GM23248 (cell line): ENCODE measurements at regions not wholly inside any gene's neighbourhood (a gene's known extent, or its start where the extent isn't known, plus 50 kb on each side); places are given as distances from the start of the nearest gene placed in this dataset.

Experiments used
- DNase-seq: peaks from one replicate; pipeline ENCODE4 v3.0.0-alpha.2; 2015
- H2AFZ ChIP-seq: fragments of 200-600 bp; sonication (generic); 2 replicates; pipeline ENCODE4 v1.6.1; 2016; ENCODE audit warnings: antibody characterized with exemption
- H3F3A ChIP-seq: fragments of 200-600 bp; sonication (generic); 2 replicates; pipeline ENCODE4 v1.6.1; 2016; ENCODE audit warnings: mild to moderate bottlenecking, antibody characterized with exemption, mixed run types; ENCODE audit not compliant: insufficient read depth
- H3K27ac ChIP-seq: fragments of 200-600 bp; sonication (generic); 2 replicates; pipeline ENCODE4 v1.5.1; 2016; ENCODE audit warnings: mild to moderate bottlenecking
- H3K27me3 ChIP-seq: fragments of 200-600 bp; sonication (generic); replicated peaks from 2 replicates; pipeline ENCODE4 v1.6.1; 2016; ENCODE audit warnings: mild to moderate bottlenecking; ENCODE audit not compliant: insufficient read depth
- H3K36me3 ChIP-seq: fragments of 200-600 bp; sonication (generic); 2 replicates; pipeline ENCODE4 v1.6.1; 2016; ENCODE audit warnings: low read depth, mild to moderate bottlenecking
- H3K4me1 ChIP-seq: fragments of 200-600 bp; sonication (generic); 2 replicates; pipeline ENCODE4 v1.6.1; 2016; ENCODE audit warnings: mild to moderate bottlenecking; ENCODE audit not compliant: insufficient read depth
- H3K4me2 ChIP-seq: fragments of 200-600 bp; sonication (generic); one replicate; pipeline ENCODE4 v1.6.1; 2016; ENCODE audit warnings: mild to moderate bottlenecking; ENCODE audit not compliant: unreplicated experiment
- H3K4me3 ChIP-seq: fragments of 200-600 bp; sonication (generic); 2 replicates; pipeline ENCODE4 v1.5.1; 2016; ENCODE audit warnings: mild to moderate bottlenecking
- H3K79me2 ChIP-seq: fragments of 200-600 bp; sonication (generic); 2 replicates; pipeline ENCODE4 v1.6.1; 2016; ENCODE audit warnings: mild to moderate bottlenecking; ENCODE audit not compliant: insufficient read depth
- H3K9ac ChIP-seq: fragments of 200-600 bp; sonication (generic); 2 replicates; pipeline ENCODE4 v1.6.1; 2016; ENCODE audit warnings: mild to moderate bottlenecking
- H3K9me2 ChIP-seq: fragments of 200-600 bp; sonication (generic); 2 replicates; pipeline ENCODE4 v1.6.1; 2016; ENCODE audit warnings: mixed run types, mild to moderate bottlenecking, moderate library complexity; ENCODE audit not compliant: insufficient read depth
- H3K9me3 ChIP-seq: fragments of 200-600 bp; sonication (generic); one replicate; pipeline ENCODE4 v1.6.1; 2017; ENCODE audit warnings: low read depth
- H4K20me1 ChIP-seq: fragments of 200-600 bp; sonication (generic); 2 replicates; pipeline ENCODE4 v1.6.0; 2016; ENCODE audit not compliant: insufficient read depth
- EZH2 ChIP-seq: fragments of 200-600 bp; sonication (generic); IDR thresholded peaks from 2 replicates; pipeline ENCODE4 v1.6.1; 2018; ENCODE audit warnings: antibody characterized with exemption, mild to moderate bottlenecking; ENCODE audit not compliant: insufficient read depth, poor library complexity, severe bottlenecking
- EZH2phosphoT487 ChIP-seq: fragments of 200-600 bp; sonication (generic); IDR thresholded peaks from 2 replicates; pipeline ENCODE4 v1.6.1; 2018; ENCODE audit warnings: antibody characterized with exemption, moderate library complexity, mild to moderate bottlenecking, low read depth; ENCODE audit not compliant: insufficient read depth
- WGBS, 2 experiments: methylation state at CpG; one replicate each; pipeline ENCODE4 v1.1.6; 2015 to 2017; ENCODE audit warnings: low lambda C conversion rate in 2 of 2, low coverage in 1 of 2; ENCODE audit errors: missing lambda C conversion rate in 2 of 2; 5-methylcytosine and 5-hydroxymethylcytosine counted together
- in situ Hi-C: fragments of 300-500 bp; cut with MboI; formaldehyde crosslinking; loops from 2 replicates; pipeline ENCODE4 v1.15.0; 2020

DNA sequence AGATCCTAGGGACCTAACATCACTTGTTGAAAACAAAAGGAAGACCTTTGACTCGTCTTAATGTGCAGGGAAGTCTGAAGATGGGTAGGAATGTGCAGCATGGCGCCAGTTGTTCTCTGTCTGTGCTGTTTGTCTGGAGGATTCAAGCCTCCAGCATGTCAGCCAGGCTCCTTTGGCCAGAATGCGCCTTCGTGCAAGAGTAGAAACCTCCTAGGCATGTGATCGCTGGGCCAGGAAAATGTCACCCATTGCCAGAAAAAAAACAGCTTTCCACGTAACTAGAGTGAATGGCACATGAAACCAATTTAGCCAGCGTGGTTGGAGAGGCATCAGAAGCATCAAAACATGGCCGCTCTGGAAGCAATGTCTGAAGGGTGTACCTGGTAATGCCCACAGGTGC, 132.7 kb downstream of the EDN1 start:
- Histone ChIP-seq H3K9me2 (no peaks in the 10 kb centered on the region), H3K4me1 (peaks cover 13% of the 10 kb centered on the region), H2AFZ (peak overlapping the region; percentile 63), H3K79me2 (no peaks in the 10 kb centered on the region), H3K9ac (no peak overlapping the region), H4K20me1 (no peaks in the 10 kb centered on the region), H3K36me3 (no peaks in the 10 kb centered on the region), H3K4me3 (no peak overlapping the region), H3K9me3 (no peaks in the 10 kb centered on the region), H3K27ac (peak overlapping the region; percentile 39; the same call in 1 of the 2 replicates), H3K27me3 (no peaks in the 10 kb centered on the region), H3K4me2 (no peak overlapping the region), H3F3A (0 out of 2 replicates have a peak, but pooled peaks cover 8% of the 10 kb centered on the region)
- TF ChIP-seq EZH2 (no peak), EZH2phosphoT487 (no peak)
- in situ Hi-C loops: no loop called here
- WGBS, 2 experiments: 18 to 31% methylated on average over 8 of the region's 8 CpGs
- DNase-seq: peak; percentile 49

DNA sequence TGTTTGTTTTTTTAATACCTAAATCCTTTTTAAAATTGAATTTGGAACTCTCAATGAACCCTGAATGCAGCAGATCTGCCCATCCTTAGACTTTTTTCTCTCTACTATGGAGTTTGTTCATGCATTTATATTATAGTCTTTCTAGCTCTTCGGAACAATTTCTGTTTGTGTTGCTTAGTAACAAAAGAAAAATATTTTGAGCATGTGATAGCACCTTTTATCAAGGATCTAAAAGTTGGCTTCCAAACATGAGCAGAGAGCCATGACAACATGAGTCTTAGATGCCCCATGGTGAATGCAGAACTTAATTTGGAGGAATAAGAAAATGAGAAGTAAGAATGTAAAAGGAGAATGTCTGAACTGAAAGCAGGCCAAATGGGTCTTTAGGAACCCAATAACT, 133.7 kb downstream of the EDN1 start:
- Histone ChIP-seq H3K9me2 (no peaks in the 10 kb centered on the region), H3K9me3 (no peaks in the 10 kb centered on the region), H3K4me3 (no peak overlapping the region), H3K4me2 (no peak overlapping the region), H2AFZ (no peak overlapping the region), H3K79me2 (no peaks in the 10 kb centered on the region), H3K36me3 (no peaks in the 10 kb centered on the region), H3K27me3 (no peaks in the 10 kb centered on the region), H3K9ac (no peak overlapping the region), H3K4me1 (peaks cover 13% of the 10 kb centered on the region), H3F3A (0 out of 2 replicates have a peak, but pooled peaks cover 8% of the 10 kb centered on the region), H3K27ac (no peak overlapping the region), H4K20me1 (no peaks in the 10 kb centered on the region)
- in situ Hi-C loops: no loop called here
- DNase-seq: no peak
- 61 to 69% methylated on average over 1 of the region's 1 CpG for WGBS, 2 experiments
- TF ChIP-seq EZH2: no peak
- no peak for TF ChIP-seq EZH2phosphoT487

GRCh38 chr6:12426121-12426520, 136.0 kb downstream of the EDN1 start:
- no peak overlapping the region for H3K4me3 ChIP-seq

GRCh38 chr6:12431023-12431422, 140.9 kb downstream of the EDN1 start:
- Histone ChIP-seq H3K36me3 (no peaks in the 10 kb centered on the region), H3K9me2 (no peaks in the 10 kb centered on the region), H3K27ac (no peak overlapping the region), H3F3A (no peaks in the 10 kb centered on the region), H2AFZ (no peak overlapping the region), H3K79me2 (no peaks in the 10 kb centered on the region), H3K9me3 (no peaks in the 10 kb centered on the region), H3K4me3 (no peak overlapping the region), H3K9ac (no peak overlapping the region), H3K27me3 (no peaks in the 10 kb centered on the region), H3K4me1 (no peaks in the 10 kb centered on the region), H4K20me1 (no peaks in the 10 kb centered on the region), H3K4me2 (no peak overlapping the region)
- in situ Hi-C loops: no loop called here
- 30 to 31% methylated on average over 3 of the region's 3 CpGs for WGBS, 2 experiments
- DNase-seq: no peak
- no peak for TF ChIP-seq EZH2phosphoT487
- no peak for TF ChIP-seq EZH2

More at GRCh38 chr6:12426121-12426520, 136.0 kb downstream of the EDN1 start:
- H2AFZ ChIP-seq: 0 out of 2 replicates have a peak overlapping the region, but pooled peaks have one; percentile 60
- no peak for DNase-seq
- H3K79me2 ChIP-seq: no peaks in the 10 kb centered on the region
- H3K9ac ChIP-seq: no peak overlapping the region
- TF ChIP-seq EZH2phosphoT487 (no peak), EZH2 (no peak)
- no peaks in the 10 kb centered on the region for H3K36me3 ChIP-seq
- no peaks in the 10 kb centered on the region for H3K9me3 ChIP-seq
- 40 to 44% methylated on average over 4 of the region's 4 CpGs for WGBS, 2 experiments
- in situ Hi-C loops: no loop called here
- H3K27me3 ChIP-seq: no peaks in the 10 kb centered on the region
- H3K27ac ChIP-seq: no peak overlapping the region
- H3F3A ChIP-seq: 0 out of 2 replicates have a peak, but pooled peaks cover 1% of the 10 kb centered on the region
- H3K9me2 ChIP-seq: no peaks in the 10 kb centered on the region
- no peak overlapping the region for H3K4me2 ChIP-seq
- H3K4me1 ChIP-seq: peaks cover 3% of the 10 kb centered on the region; the same call in 1 of the 2 replicates
- H4K20me1 ChIP-seq: no peaks in the 10 kb centered on the region

DNA sequence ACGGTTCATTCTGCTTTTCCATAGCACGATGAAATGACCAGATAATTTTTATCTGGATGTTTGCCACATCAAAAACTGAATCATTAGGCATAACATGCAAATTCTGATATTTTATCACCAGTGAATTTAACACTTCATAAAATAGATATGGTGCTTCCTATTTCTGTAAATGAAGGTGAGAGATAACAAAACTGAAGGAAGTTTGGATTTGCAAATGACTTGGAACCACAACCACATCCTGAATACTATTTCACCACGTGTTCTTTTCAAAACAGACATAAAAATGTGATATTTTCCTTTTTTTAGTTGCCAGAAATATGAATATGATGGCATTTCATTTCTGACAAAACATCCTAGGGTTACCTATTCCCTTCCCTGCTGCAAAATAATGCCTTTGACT, 146.1 kb downstream of the EDN1 start:
- Histone ChIP-seq H3K4me1 (no peaks in the 10 kb centered on the region), H3K36me3 (no peaks in the 10 kb centered on the region), H3K79me2 (no peaks in the 10 kb centered on the region), H3K9ac (no peak overlapping the region), H3K4me3 (no peak overlapping the region), H3K27me3 (no peaks in the 10 kb centered on the region), H3K4me2 (no peak overlapping the region), H3K9me3 (no peaks in the 10 kb centered on the region), H3K27ac (no peak overlapping the region), H3F3A (no peaks in the 10 kb centered on the region), H3K9me2 (0 out of 2 replicates have a peak, but pooled peaks cover 6% of the 10 kb centered on the region), H2AFZ (no peak overlapping the region), H4K20me1 (no peaks in the 10 kb centered on the region)
- no peak for TF ChIP-seq EZH2phosphoT487
- no peak for TF ChIP-seq EZH2
- 17 to 19% methylated on average over 3 of the region's 3 CpGs for WGBS, 2 experiments
- in situ Hi-C loops: no loop called here
- no peak for DNase-seq
